ENCODE measurements at regions not wholly inside any gene's neighbourhood (a gene's known extent, or its start where the extent isn't known, plus 50 kb on each side); places are given as distances from the start of the nearest gene placed in this dataset.
A peak's percentile ranks its signal among the peaks of the same experiment; 100 is the strongest.

DNA sequence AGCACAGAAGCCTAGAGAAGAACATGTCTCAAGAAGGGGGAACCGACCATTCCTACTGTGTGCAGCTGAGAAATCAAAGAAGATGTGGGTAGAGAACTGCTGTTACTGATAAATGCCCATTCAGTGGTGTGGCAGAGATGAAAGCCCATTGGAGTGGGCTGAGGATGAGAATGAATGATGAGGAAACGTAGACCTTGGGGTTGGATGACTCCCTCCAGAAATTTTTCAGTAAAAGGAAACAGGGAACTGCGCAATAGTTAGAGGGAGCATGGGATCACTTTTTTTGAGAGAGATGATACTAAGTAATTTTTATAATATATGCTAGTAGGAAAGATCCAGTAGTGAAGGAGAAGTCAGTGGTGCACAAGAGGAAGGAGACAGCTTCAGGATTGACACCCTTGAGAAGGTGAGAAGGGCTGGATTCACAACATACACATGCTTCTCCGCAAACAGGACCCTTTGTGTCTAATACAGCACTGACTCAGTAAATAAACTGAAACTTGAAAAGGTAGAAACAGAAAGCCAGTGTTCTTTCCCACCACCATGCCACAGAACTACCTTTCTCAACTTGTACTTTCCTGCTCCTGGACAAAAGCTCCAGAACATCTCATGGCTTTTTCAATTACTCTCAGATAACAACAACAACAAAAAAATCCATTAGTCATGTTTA, 104.7 kb upstream of the IL6 start:
- DNase-seq, result no peak

DNA sequence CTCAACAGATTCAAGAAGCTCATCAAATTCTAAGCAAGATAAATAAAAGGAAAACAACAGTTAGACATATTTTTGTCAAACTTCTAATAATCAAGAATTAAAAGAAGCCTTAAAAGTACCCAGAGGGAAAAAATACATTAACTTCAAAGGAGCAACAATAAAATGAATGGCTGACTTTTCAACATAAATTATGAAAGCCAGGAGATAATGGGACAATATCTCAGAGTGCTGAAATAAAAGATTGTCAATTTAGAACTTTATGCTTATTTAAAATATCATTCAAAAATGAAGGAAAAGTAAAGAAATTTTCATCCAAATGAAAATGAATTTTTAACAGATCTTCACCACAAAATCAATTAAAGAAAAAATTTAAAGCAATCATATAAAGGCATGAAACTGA, 108.5 kb upstream of the IL6 start:
- DNase-seq, result no peak

DNA sequence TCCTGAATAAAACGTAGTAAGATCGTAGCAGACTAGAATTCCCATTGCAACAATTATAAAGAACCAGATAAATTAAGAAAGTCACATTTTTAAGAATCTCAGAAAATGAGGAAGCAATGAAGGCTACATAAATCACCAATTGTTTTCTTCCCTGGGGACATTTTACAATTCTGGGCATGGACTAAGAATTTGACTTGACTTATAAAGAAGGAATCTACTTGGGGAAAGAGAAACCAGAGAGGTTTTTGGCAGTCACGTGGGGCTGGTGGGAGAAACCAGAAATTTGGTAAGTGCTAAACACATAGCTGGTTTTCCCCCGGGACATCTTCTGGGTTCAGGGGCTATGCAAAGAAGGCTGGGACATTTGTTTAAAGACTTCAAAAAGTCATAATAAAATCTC, 109.8 kb upstream of the IL6 start:
- no peak for DNase-seq

DNA sequence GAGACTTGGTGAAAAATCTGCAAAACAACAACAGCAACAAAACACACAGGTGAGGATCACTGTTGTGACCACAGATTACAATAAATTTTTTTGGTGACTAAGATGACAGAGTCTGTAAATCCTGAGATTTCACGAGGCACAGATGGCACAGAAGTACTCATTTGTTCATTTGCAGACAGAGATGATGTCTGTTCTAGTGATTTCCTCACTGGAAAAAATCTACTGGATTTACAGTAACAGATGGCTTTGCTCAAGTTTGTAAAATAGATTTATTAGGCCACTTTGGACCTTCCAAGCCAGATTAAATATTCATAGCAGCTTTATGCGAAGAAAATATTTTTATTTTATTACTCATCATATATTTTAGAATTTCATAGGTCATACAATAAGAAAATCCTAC, 113.5 kb upstream of the IL6 start:
- DNase-seq, result peak; percentile 9

DNA sequence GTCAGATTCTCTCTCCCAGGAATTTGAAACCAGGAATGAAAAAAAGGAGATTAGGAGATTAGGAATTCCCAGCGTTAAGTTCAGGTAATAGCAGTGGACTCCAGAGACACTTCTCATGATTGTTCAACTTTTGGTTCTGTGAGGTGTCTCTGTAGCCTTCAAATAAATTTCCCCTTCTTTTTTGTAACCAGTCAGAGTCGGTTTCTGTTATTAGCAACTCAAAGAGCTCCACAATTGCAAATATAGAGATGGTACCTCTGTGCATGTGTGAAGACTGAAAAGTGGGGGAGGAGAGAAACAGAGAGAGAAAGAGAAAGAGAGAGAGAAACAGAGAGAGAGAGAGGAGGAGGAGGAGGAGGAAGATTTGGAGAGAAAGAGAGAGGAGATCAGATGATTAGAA, 112.8 kb upstream of the STEAP1B start:
- no peak for DNase-seq

DNA sequence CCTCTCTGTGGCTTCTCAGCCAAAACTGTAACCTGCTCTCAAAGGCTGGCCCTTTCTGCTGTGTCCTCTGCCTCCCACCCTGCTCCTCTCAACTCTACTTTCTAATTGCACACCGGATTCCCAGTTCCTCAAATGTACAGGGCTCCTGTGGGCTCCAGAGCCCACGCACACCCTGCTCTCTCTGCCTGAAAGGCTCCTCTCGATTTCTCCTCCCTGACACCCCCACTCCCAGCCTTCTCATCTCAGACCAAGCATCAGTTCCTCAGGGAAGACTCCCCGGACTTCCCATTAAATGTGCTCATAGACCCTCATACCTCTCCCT, 111.7 kb upstream of the STEAP1B start:
- no peak for DNase-seq

DNA sequence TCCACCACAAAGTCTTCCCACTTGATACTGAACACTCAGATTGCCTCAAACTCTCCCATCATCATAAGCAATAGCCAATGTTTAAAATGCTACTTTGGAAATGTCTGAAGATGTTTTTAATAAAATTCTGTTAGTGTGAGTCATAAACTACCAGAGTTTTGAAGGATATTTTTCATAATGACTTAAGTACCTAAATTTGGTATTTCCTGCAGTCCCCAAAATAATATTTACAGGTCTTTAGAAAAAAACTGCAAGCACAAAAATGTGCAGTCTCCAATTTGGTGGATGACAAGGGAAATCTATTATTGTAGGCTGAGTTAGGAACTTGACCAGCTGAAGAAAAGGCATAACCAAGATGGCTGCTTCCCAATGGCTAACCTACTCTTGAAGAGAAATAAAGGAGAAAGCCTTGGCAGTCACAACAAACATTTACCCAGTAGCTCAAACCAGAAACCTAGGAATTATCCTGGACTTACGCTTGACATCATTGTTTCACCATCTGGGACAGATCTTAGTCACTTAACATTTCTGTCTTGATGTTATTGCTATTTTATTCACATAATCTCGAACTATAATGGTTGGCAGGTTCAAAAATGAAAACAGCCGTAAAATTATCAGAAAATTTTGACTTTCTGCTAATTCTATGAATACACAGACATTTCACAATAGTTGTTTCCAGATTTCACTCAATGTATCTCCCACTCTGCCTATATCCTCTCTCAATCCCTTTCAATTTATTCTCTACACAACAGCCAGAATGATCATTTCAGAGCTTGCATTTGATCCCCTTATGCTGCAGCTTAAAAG, 111.2 kb upstream of the STEAP1B start:
- DNase-seq, result no peak

DNA sequence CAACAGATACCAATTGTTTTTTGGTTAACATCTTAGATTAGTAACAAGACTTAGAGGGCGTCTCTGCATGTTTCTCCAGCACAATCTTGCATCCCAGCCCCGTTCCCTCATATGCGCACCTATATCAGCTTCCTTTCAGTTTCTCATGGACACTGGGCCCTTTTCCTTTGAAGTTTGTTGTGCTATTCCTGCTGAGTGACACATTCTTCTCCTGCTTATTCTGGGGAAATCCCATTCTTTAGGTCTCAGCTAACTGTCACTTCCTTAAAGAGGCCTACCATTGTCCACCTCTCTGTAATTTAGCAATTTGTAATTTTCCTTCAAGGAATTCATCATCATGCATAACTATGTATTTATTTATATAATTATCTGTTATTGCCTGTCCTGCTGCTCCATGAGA, 110.3 kb upstream of the STEAP1B start:
- DNase-seq, result no peak

DNA sequence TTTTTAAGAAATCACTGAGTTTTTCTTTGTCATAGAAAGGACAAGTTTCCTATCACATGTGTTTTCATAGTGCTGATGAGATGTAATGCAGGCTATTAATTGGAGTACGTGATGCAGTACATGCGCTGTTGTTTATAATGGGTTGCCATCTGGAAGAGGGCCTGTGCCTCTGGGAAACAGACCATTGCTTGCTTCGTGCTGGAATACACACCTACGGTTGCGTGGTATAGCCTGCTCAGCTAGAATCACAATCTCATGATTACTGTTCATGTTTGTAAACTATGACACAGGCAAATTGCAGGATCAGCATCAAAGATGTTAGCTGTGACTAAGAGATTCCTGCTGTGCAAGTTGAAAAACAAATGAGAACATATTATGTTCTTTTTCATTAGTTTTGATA, 107.2 kb upstream of the STEAP1B start:
- DNase-seq, result peak; percentile 4

DNA sequence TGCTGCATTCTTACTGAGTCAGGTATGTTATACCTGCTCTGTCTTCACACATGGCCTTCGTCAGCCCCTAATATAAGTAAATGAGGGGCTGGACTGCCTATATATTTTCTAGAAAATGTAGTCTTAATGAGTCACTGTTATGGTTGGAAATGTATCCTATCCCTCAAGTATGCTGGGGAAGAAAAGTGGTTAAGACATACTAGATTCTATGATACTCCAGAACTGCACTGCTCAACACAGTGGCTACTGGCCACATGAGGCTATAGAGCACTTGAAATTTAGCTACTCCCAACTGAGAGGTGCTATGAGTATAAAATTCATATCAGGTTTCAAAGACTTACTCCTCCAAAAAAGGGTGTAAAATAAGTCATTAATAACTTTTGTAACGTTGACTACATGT, 104.3 kb upstream of the STEAP1B start:
- DNase-seq, result no peak

DNA sequence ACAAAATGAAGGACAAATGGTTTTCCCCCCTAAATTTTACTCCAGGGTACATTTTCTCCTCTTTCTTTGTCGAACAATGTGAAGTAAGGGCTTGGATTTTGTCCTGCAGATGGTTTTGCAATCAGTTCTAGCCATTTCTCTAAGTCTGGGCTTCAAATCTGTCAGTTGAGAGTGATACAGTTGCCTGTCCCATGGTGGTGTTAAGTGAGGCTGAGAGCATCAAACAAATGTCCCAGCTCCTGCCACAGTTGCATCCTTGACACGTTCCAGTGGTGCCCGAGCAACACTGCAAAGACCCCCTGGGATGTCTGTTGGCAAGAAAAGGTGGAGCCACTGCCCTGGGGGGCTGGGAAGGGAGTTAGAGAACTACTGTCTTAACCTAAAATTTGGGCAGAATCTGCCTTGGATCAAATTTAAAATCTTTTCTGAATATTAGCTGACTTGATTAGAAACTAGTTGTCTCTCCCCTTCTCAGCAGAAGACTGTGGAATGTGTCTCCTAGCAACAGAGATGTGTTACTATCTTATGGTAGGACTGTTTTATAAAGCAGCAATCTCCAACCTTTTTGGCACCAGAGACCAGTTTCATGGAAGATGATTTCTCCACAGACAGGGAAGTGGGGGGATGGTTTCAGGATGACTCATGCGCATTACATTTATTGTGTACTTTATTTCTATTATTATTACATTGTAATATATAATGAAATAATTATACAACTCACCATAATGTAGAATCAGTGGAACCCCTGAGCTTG, 102.0 kb upstream of the STEAP1B start:
- DNase-seq, result no peak

DNA sequence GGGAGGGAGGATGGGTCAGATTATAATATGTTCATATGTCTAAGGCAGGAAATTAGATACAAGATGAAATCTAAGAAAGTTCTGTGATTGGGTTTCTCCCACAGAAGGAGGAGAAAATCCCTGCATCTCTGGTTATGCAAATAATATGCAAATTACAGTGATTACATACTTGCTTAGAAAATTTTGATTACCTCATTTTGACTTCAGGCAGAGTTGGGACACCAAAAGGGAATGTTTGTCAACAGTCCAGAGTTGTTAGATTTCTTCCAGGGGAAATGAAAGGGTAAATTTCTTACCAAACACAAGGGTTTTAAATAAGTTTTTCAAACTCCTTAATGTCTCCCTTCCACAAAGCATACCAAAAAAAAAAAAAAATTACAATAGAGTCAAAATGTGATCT, 101.4 kb upstream of the STEAP1B start:
- DNase-seq, result no peak

DNA sequence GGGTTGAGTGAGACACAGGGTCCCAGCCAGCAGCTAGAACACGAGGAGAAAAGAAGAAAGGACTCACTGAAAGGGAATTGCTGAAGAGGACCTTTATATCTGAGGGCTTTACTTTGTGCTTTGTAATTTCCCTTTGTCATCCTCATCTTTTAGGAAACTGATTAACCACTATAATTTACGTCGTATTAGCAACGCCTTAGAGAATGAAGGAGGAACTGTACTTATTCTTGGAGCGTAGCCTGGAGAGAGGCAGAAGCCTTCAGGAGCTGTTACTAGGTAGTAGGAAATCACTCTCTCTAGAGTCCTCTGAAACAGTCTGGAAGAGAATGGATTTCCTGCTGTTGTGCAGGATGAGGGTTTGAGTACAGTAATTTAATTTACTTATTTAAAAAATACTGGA, 101.0 kb upstream of the STEAP1B start:
- no peak for DNase-seq

DNA sequence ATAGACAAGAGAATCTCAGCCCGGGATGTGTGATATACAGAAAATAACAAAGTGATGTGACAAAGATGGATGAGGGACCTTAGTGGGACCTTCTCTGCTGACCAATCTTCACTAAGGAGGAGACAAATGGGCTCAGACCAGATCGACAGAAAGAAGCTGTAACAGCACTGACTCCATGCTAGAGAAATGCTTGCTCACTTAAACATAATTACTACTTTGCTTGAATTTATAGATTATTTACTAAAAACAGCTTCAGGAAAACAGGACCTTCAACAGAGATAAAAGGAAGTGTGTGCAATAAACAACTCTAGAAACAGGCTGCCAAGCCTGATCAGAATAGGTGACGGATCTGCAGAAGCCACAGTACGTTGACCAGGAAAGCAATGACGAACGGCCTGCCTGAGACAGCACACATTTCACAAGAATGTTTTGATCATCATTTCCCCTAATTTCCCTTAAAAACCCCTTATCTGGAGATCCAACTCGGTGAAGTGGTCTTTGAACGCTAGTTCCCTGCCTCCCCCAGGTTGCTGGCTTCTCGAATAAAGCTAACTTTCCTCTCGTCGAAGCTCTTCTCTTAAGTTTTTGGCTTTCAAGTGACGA, 98.4 kb upstream of the STEAP1B start:
- no peak for DNase-seq

DNA sequence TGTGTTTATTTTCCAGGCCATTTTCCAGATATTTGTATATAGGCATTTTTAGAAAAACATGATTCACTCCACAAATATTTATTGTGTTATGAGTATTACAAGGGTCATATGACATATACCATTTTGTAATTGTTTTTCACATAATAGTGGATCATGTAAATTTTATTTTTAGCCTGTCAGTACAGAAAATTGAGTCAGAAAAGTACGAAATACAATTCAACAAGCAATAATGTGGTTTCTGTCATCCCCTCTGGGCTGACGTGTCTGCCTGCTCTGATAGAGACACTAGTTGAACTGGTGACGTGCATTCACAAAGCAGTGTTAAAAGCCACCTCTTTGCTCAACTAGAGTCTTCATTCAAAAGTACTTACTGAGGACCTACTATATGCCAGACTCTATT, 97.9 kb upstream of the STEAP1B start:
- no peak for DNase-seq

DNA sequence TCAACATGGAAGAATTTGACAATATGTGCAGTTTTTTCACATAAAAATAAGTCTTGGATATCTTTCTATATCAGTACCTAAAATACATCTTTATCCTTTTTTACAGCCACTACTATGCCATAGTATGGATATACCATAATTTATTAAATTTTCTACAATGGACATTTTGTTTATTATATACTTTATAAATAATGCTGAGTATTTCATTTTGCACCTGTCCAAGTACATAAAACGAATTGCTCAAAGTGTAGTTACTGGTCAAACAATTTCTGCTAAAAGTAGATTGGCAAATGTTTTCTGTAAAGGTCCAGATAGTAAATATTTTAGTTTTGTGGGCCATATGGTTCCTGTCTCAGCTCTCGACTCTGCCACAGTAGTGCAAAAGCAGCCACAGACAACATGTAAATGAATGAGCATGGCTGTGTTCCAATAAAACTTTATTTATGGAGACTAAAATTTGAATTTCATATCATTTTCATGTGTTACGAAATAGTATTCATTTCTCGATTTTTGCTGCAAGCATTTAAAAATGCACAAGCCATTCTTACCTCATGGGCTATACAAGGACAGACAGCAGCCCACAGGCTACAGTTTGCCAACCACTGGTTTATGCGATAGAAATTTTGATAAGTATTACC, 96.9 kb upstream of the STEAP1B start:
- no peak for DNase-seq

DNA sequence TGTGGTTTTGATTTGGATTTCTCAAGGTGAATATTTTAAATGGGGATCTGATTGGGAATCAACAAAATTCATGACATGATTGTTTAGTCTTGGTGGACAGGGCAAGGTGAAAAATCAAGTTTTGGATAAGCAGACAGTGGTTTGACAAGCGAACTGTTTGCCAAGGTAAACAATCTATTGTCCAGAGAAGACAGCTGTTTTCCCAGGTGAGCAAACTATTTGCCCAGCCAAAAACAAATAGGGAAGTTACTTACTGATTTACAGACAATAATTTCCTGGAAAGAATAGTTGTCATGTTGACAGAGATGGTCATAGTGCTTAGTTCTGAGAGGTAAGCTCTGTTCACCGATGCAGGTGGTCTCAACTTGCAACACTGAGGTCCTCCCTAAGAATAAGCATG, 94.0 kb upstream of the STEAP1B start:
- DNase-seq, result no peak

DNA sequence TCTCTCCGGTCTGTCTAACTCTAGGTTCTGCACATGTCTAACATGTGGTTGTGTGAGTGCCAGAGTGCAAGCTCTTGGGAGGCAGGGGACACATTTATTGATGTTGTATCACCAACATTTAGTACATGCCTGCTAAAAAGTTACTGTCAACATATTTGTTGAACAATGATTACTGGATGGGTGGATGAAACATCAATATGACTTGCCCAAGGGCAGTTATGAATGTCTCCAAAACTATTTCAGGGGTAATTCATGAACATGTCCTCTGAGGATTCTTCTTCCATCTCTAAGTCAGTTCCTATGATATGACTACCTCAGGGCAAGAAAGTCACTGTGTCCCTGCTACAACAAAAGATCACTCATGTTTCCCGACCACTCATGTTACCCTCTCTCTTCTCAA, 91.3 kb upstream of the STEAP1B start:
- no peak for DNase-seq

DNA sequence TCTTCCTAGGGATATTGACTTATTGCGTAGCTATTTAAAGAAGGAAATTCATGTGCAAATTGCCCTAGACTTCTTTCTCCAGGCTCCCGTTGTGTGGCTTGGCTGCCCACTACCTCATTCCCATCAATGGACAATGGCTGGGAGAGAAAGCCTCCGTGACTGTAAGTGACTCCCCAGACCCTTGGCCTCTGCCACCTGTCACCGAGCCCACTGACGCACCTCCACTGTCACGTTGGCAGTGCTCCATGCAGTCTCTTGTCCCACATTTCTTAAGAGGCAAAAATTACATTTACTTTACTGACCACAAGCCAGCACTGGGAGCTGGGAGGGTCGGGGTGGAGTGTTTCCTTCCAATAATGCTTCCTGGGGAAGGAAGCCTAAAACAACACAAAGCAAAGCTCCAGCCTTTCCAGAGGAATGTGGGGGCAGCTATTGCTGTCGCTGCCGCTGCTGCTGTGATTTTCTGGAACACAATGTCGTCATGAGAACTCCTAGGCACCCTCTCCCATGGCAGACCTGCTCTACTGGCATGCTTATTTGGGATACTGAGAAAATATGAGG, 89.7 kb upstream of the STEAP1B start:
- no peak for DNase-seq

DNA sequence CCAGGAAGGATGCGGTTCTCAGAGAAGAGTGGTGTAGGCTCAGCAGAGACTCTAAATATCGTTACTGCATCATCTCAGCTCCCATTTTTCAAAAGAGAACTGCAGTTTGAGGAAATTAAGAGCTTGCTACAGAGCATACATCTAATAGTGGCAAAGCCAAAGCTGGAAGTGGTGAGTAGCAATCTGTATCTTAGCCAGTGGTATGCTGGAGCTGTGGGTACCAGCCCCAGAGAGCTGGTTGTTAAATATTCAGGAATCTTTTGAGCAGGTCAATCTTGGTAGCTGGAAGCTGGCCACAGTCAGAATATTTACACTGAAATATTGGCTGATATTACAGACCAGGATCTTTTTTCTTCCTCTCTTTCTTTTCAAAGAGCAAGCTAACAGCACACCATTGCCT, 88.4 kb upstream of the STEAP1B start:
- no peak for DNase-seq

DNA sequence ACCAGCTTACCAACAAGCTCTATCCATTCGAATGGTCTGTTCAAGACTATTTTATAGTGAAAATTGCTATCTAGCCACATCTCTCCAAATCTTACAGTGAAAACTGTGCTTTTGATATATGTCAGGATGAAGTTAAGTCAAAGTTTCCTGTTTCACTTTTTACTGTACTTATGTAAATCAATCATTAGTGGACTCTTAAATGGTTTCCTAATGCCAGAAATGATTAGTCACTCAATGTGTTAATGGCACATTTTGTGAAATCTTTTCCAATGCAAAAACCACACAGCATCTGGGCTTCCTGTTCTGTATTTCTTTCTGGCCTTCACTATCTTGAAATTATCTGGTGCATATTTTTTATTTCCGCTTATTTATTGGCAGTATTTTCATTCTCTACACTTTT, 87.3 kb upstream of the STEAP1B start:
- DNase-seq, result no peak

DNA sequence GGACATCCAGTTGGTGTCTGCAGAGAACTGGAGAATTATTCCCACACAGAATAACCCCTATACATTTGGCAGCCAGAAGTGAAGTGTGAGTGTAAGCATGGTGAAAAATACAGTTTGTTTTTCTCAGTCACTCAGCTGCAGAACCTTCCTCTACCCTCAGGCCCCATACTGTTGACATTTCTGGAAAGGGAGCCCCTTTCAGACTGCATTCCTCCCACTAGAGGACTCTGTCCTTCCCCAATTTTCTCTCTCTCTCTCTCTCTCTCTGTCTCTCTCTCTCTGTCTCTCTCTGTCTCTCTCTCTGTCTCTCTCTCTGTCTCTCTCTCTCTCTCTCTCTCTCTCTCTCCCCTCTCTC, 86.8 kb upstream of the STEAP1B start:
- DNase-seq, result no peak

DNA sequence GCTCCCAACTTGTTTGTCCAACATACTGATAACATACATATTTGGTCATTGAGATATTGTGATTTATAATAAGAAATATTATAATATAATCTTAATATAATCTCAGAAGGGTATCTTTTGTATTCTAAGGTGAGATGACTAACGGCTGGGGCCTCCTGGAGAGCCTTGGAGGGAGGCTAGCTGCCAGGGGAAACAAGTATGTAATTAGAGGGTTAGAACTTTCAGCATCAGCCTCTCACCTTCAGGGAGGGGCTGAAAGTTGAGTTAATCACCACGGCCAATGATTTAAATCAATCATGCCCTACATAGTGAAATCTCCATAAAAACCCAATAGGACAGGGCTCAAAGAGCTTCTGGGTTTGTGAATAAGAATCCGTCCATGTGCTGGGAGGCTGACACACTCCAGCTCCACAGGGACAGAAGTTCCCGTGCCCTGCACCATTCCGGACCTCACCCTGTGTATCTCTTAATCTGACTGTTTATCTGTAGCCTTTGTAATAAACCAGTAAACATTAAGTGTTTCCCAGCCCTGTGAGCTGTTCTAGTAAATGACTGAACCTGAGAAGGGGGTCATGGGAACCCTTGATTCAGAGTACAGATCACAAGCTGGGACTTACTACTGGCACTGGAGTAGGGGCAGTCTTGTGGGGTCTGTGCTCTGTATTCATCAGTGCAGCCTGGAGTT, 86.3 kb upstream of the STEAP1B start:
- no peak for DNase-seq
